ENCODE measurements at regions not wholly inside any gene's neighbourhood (a gene's known extent, or its start where the extent isn't known, plus 50 kb on each side); places are given as distances from the start of the nearest gene placed in this dataset.

- no peak overlapping the region for H3K4me3 Mint-ChIP-seq
- DNase-seq (ENCODE audit: low spot score in 2 of 2) (no peak), ATAC-seq (replicated peaks; ENCODE audit: extremely low read depth, poor library complexity, severe bottlenecking) (no peak)
- H3K27me3 Mint-ChIP-seq: no peaks in the 10 kb centered on the region
- H3K27ac Mint-ChIP-seq (ENCODE audit: low read depth): no peak overlapping the region
- H3K36me3 Mint-ChIP-seq (ENCODE audit: insufficient read depth): no peaks in the 10 kb centered on the region
- no peaks in the 10 kb centered on the region for H3K9me3 Mint-ChIP-seq
- peaks cover 4% of the 10 kb centered on the region for H3K4me1 Mint-ChIP-seq
These were observed 85.6 kb upstream of the ATF7IP start for GRCh38 chr12:14279845-14280244.

GRCh38 chr12:14280921-14281320 is 84.6 kb upstream of the ATF7IP start:
- H3K27me3 Mint-ChIP-seq: no peaks in the 10 kb centered on the region

GRCh38 chr12:14281539-14281938 is 83.9 kb upstream of the ATF7IP start:
- Mint-ChIP-seq H3K27me3 (no peaks in the 10 kb centered on the region), H3K4me1 (peaks cover 4% of the 10 kb centered on the region), H3K9me3 (no peaks in the 10 kb centered on the region), H3K4me3 (no peak overlapping the region), H3K27ac (ENCODE audit: low read depth) (no peak overlapping the region), H3K36me3 (ENCODE audit: insufficient read depth) (no peaks in the 10 kb centered on the region)
- DNase-seq (ENCODE audit: low spot score in 2 of 2) (no peak), ATAC-seq (replicated peaks; ENCODE audit: extremely low read depth, poor library complexity, severe bottlenecking) (no peak)

More at GRCh38 chr12:14280921-14281320, 84.6 kb upstream of the ATF7IP start:
- Mint-ChIP-seq H3K36me3 (ENCODE audit: insufficient read depth) (no peaks in the 10 kb centered on the region), H3K9me3 (no peaks in the 10 kb centered on the region), H3K4me3 (no peak overlapping the region), H3K4me1 (peaks cover 4% of the 10 kb centered on the region), H3K27ac (ENCODE audit: low read depth) (no peak overlapping the region)
- no peak for ATAC-seq (replicated peaks; ENCODE audit: extremely low read depth, poor library complexity, severe bottlenecking)
- no peak for DNase-seq (ENCODE audit: low spot score in 2 of 2)

- Mint-ChIP-seq H3K9me3 (no peaks in the 10 kb centered on the region), H3K27me3 (no peaks in the 10 kb centered on the region), H3K4me1 (peaks cover 4% of the 10 kb centered on the region), H3K4me3 (no peak overlapping the region), H3K27ac (ENCODE audit: low read depth) (no peak overlapping the region), H3K36me3 (ENCODE audit: insufficient read depth) (no peaks in the 10 kb centered on the region)
- DNase-seq (ENCODE audit: low spot score in 2 of 2) (no peak), ATAC-seq (replicated peaks; ENCODE audit: extremely low read depth, poor library complexity, severe bottlenecking) (no peak)
These were observed 81.9 kb upstream of the ATF7IP start for GRCh38 chr12:14283489-14284144.

GRCh38 chr12:14284184-14284722 is 81.2 kb upstream of the ATF7IP start:
- ATAC-seq (replicated peaks; ENCODE audit: extremely low read depth, poor library complexity, severe bottlenecking): no peak
- Mint-ChIP-seq H3K9me3 (no peaks in the 10 kb centered on the region), H3K27me3 (no peaks in the 10 kb centered on the region), H3K27ac (ENCODE audit: low read depth) (no peak overlapping the region), H3K36me3 (ENCODE audit: insufficient read depth) (no peaks in the 10 kb centered on the region), H3K4me3 (no peak overlapping the region), H3K4me1 (peaks cover 4% of the 10 kb centered on the region)
- no peak for DNase-seq (ENCODE audit: low spot score in 2 of 2)

GRCh38 chr12:14289601-14290000 is 75.9 kb upstream of the ATF7IP start:
- Mint-ChIP-seq H3K36me3 (ENCODE audit: insufficient read depth) (no peaks in the 10 kb centered on the region), H3K27me3 (no peaks in the 10 kb centered on the region), H3K4me1 (no peaks in the 10 kb centered on the region), H3K4me3 (no peak overlapping the region), H3K27ac (ENCODE audit: low read depth) (no peak overlapping the region), H3K9me3 (no peaks in the 10 kb centered on the region)
- no peak for ATAC-seq (replicated peaks; ENCODE audit: extremely low read depth, poor library complexity, severe bottlenecking)
- no peak for DNase-seq (ENCODE audit: low spot score in 2 of 2)

GRCh38 chr12:14290951-14291350 is 74.5 kb upstream of the ATF7IP start:
- Mint-ChIP-seq H3K36me3 (ENCODE audit: insufficient read depth) (no peaks in the 10 kb centered on the region), H3K9me3 (no peaks in the 10 kb centered on the region), H3K27ac (ENCODE audit: low read depth) (no peak overlapping the region), H3K4me1 (no peaks in the 10 kb centered on the region), H3K4me3 (no peak overlapping the region), H3K27me3 (no peaks in the 10 kb centered on the region)
- DNase-seq (ENCODE audit: low spot score in 2 of 2): no peak
- ATAC-seq (replicated peaks; ENCODE audit: extremely low read depth, poor library complexity, severe bottlenecking): no peak

- no peak overlapping the region for H3K4me3 Mint-ChIP-seq
- H3K27ac Mint-ChIP-seq (ENCODE audit: low read depth): no peak overlapping the region
- H3K9me3 Mint-ChIP-seq: no peaks in the 10 kb centered on the region
These were observed 61.8 kb upstream of the ATF7IP start for GRCh38 chr12:14303661-14304155.

GRCh38 chr12:14307004-14307403 is 58.5 kb upstream of the ATF7IP start:
- ATAC-seq (replicated peaks; ENCODE audit: extremely low read depth, poor library complexity, severe bottlenecking) (no peak), DNase-seq (ENCODE audit: low spot score in 2 of 2) (no peak)
- no peaks in the 10 kb centered on the region for H3K4me1 Mint-ChIP-seq
- no peaks in the 10 kb centered on the region for H3K27me3 Mint-ChIP-seq
- no peak overlapping the region for H3K27ac Mint-ChIP-seq (ENCODE audit: low read depth)
- no peak overlapping the region for H3K4me3 Mint-ChIP-seq
- H3K9me3 Mint-ChIP-seq: no peaks in the 10 kb centered on the region
- peaks cover 1% of the 10 kb centered on the region for H3K36me3 Mint-ChIP-seq (ENCODE audit: insufficient read depth)

More at GRCh38 chr12:14303661-14304155, 61.8 kb upstream of the ATF7IP start:
- Mint-ChIP-seq H3K27me3 (no peaks in the 10 kb centered on the region), H3K36me3 (ENCODE audit: insufficient read depth) (peaks cover 1% of the 10 kb centered on the region), H3K4me1 (no peaks in the 10 kb centered on the region)
- no peak for DNase-seq (ENCODE audit: low spot score in 2 of 2)
- no peak for ATAC-seq (replicated peaks; ENCODE audit: extremely low read depth, poor library complexity, severe bottlenecking)

GRCh38 chr12:14308516-14308915 is 57.0 kb upstream of the ATF7IP start:
- ATAC-seq (replicated peaks; ENCODE audit: extremely low read depth, poor library complexity, severe bottlenecking): no peak
- Mint-ChIP-seq H3K4me3 (no peak overlapping the region), H3K4me1 (no peaks in the 10 kb centered on the region), H3K9me3 (no peaks in the 10 kb centered on the region), H3K27me3 (no peaks in the 10 kb centered on the region), H3K27ac (ENCODE audit: low read depth) (no peak overlapping the region), H3K36me3 (ENCODE audit: insufficient read depth) (peaks cover 1% of the 10 kb centered on the region)
- no peak for DNase-seq (ENCODE audit: low spot score in 2 of 2)

GRCh38 chr12:14310866-14311265 is 54.6 kb upstream of the ATF7IP start:
- Mint-ChIP-seq H3K4me3 (no peak overlapping the region), H3K27ac (ENCODE audit: low read depth) (no peak overlapping the region), H3K4me1 (no peaks in the 10 kb centered on the region), H3K27me3 (no peaks in the 10 kb centered on the region), H3K36me3 (ENCODE audit: insufficient read depth) (peaks cover 1% of the 10 kb centered on the region), H3K9me3 (no peaks in the 10 kb centered on the region)
- DNase-seq (ENCODE audit: low spot score in 2 of 2): no peak
- ATAC-seq (replicated peaks; ENCODE audit: extremely low read depth, poor library complexity, severe bottlenecking): no peak

GRCh38 chr12:14313379-14314138 is 51.9 kb upstream of the ATF7IP start:
- Mint-ChIP-seq H3K9me3 (no peaks in the 10 kb centered on the region), H3K27me3 (no peaks in the 10 kb centered on the region), H3K36me3 (ENCODE audit: insufficient read depth) (no peaks in the 10 kb centered on the region), H3K4me1 (no peaks in the 10 kb centered on the region), H3K4me3 (no peak overlapping the region), H3K27ac (ENCODE audit: low read depth) (no peak overlapping the region)
- ATAC-seq (replicated peaks; ENCODE audit: extremely low read depth, poor library complexity, severe bottlenecking) (no peak), DNase-seq (ENCODE audit: low spot score in 2 of 2) (no peak)

GRCh38 chr12:14314801-14315200 is 50.7 kb upstream of the ATF7IP start:
- H3K36me3 Mint-ChIP-seq (ENCODE audit: insufficient read depth): no peaks in the 10 kb centered on the region
- H3K4me3 Mint-ChIP-seq: no peak overlapping the region
- H3K27me3 Mint-ChIP-seq: no peaks in the 10 kb centered on the region
- H3K4me1 Mint-ChIP-seq: no peaks in the 10 kb centered on the region
- no peak for DNase-seq (ENCODE audit: low spot score in 2 of 2)
- no peak overlapping the region for H3K27ac Mint-ChIP-seq (ENCODE audit: low read depth)
- ATAC-seq (replicated peaks; ENCODE audit: extremely low read depth, poor library complexity, severe bottlenecking): no peak
- H3K9me3 Mint-ChIP-seq: no peaks in the 10 kb centered on the region
